T-cell (primary cell): ENCODE measurements at regions not wholly inside any gene's neighbourhood (a gene's known extent, or its start where the extent isn't known, plus 50 kb on each side); places are given as distances from the start of the nearest gene placed in this dataset.
"Not testable (repeated sequence)": the region's sequence is repeated elsewhere in the genome, so short reads cannot be mapped to it uniquely, and the experiment has no call there.

Experiments
- ATAC-seq, 4 experiments: fragments of 200-7000 bp in 3 of 4; fragments of 150-1000 bp in 1 of 4; cut with Tn5 transposase; replicated peaks in 1 of 4; 1 replicate in 3 of 4; 2 replicates in 1 of 4; pipeline ENCODE4 v1.10.0; 2021; ENCODE audit warnings: moderate library complexity in 3 of 4, mild to moderate bottlenecking in 2 of 4, moderate number of reproducible peaks in 1 of 4
- CTCF ChIA-PET, 2 donors: fragments of 300-600 bp; sonication (Branson Sonifier 250); formaldehyde crosslinking; loops; one replicate each; lab custom pipeline; 2022; ENCODE audit warnings: antibody characterized with exemption in 2 of 2; lab: Charles Lee
- POLR2A ChIA-PET, 2 donors: fragments of 300-600 bp; sonication (Branson Sonifier 250); formaldehyde crosslinking; loops; one replicate each; lab custom pipeline; 2022; ENCODE audit warnings: antibody characterized with exemption in 2 of 2; lab: Charles Lee
- DNase-seq, 35 experiments: peaks; one replicate each; pipeline versions ENCODE4 v3.0.0 to v3.0.0-alpha.2; 2013 to 2023
- H3K27ac ChIP-seq: one replicate; pipeline ENCODE4 v1.5.1; 2013; ENCODE audit warnings: low read length
- H3K27me3 ChIP-seq, 2 experiments: replicated peaks in 1 of 2; 1 replicate in 1 of 2; 2 replicates in 1 of 2; pipeline versions ENCODE4 v1.6.1 to v1.7.0; 2013; ENCODE audit warnings: low read length in 1 of 2, mixed read lengths in 1 of 2; ENCODE audit not compliant: control insufficient read depth in 2 of 2, insufficient read depth in 2 of 2; ENCODE audit errors: extremely low read depth in 1 of 2
- H3K36me3 ChIP-seq, 2 donors: 1 replicate in 1 of 2; 2 replicates in 1 of 2; pipeline versions ENCODE4 v1.6.1 to v1.7.0; 2013; ENCODE audit warnings: low read length in 1 of 2; ENCODE audit not compliant: control insufficient read depth in 2 of 2, insufficient read depth in 1 of 2; ENCODE audit errors: extremely low read depth in 1 of 2
- H3K4me1 ChIP-seq, 2 experiments: 1 replicate in 1 of 2; 2 replicates in 1 of 2; pipeline versions ENCODE4 v1.6.1 to v1.7.0; 2013; ENCODE audit warnings: low read length in 2 of 2, mixed read lengths in 1 of 2; ENCODE audit not compliant: insufficient read depth in 2 of 2, control insufficient read depth in 1 of 2; ENCODE audit errors: extremely low read depth in 1 of 2
- H3K4me3 ChIP-seq, 2 donors: 1 replicate in 1 of 2; 2 replicates in 1 of 2; pipeline versions ENCODE4 v1.5.1 to v1.7.0; 2013; ENCODE audit warnings: mild to moderate bottlenecking in 2 of 2, low read length in 1 of 2, moderate library complexity in 1 of 2; ENCODE audit not compliant: control insufficient read depth in 1 of 2; ENCODE audit errors: extremely low read depth in 1 of 2
- H3K9me3 ChIP-seq: 2 replicates; pipeline ENCODE4 v1.7.0; 2013
- H3K27ac Mint-ChIP-seq, 2 donors: one replicate each; pipeline ENCODE4 v1.8.0; 2020 to 2021; ENCODE audit warnings: mild to moderate bottlenecking in 2 of 2, mixed read lengths in 2 of 2
- H3K27me3 Mint-ChIP-seq, 2 donors: one replicate each; pipeline ENCODE4 v1.8.0; 2021 to 2022; ENCODE audit warnings: mixed read lengths in 2 of 2
- H3K36me3 Mint-ChIP-seq: one replicate; pipeline ENCODE4 v1.8.0; 2021; ENCODE audit warnings: mixed read lengths
- H3K4me1 Mint-ChIP-seq, 3 donors: one replicate each; pipeline ENCODE4 v1.8.0; 2020 to 2022; ENCODE audit warnings: mixed read lengths in 3 of 3, mild to moderate bottlenecking in 1 of 3
- H3K4me3 Mint-ChIP-seq, 3 donors: one replicate each; pipeline ENCODE4 v1.8.0; 2020 to 2022; ENCODE audit warnings: mild to moderate bottlenecking in 3 of 3, mixed read lengths in 3 of 3, moderate library complexity in 3 of 3
- H3K9me3 Mint-ChIP-seq, 3 donors: one replicate each; pipeline ENCODE4 v1.8.0; 2020 to 2022; ENCODE audit warnings: mixed read lengths in 3 of 3
- WGBS: methylation state at CpG from one replicate; pipeline ENCODE4 v1.1.5; 2013; ENCODE audit warnings: missing lambda C conversion rate; ENCODE audit not compliant: insufficient coverage; 5-methylcytosine and 5-hydroxymethylcytosine counted together

DNA sequence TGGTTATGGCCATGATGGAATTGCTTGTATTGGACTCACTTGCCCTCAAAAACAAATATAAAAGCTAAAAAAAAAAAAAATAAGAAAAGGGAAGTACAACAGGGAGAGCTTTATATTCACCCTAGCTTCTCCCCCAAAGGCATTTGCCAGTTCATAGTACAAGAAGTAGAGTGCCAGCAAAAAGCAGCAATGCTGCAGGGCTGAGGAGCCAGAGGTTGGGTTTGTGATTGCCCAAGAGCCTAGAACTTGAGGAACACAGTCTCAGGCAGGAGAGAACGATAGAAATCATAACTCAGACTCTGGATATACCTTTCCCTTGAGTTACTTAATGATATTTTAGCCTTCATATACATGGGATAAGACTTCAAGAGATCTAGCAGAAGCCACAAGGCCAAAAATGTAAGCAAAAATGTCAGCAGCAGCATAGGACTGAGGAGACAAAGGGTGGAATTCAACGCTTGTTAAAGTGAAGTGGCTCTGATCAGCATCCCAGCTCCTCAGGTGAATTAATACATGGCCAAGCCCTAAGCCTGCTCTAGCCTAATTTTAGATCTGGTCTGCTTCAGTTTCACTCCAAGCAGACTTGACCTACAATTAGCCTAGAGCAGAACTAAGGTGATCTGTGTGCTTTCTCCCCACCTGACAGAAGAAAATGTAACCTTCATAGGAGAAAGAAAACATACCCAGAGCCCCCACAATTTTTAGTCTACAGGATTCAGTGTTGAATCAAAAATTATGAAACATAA lies 172.8 kb upstream of the PLGLB1 start:
- POLR2A ChIA-PET, H3K4me1 Mint-ChIP-seq, CTCF ChIA-PET, H3K9me3 ChIP-seq, H3K4me1 ChIP-seq, H3K27ac ChIP-seq, H3K36me3 ChIP-seq, DNase-seq, H3K9me3 Mint-ChIP-seq, H3K27me3 Mint-ChIP-seq, H3K4me3 Mint-ChIP-seq, ATAC-seq, H3K27ac Mint-ChIP-seq, H3K27me3 ChIP-seq, H3K36me3 Mint-ChIP-seq, H3K4me3 ChIP-seq: not testable (repeated sequence)
- no CpG with 5 or more reads among the region's 2 CpGs for WGBS

DNA sequence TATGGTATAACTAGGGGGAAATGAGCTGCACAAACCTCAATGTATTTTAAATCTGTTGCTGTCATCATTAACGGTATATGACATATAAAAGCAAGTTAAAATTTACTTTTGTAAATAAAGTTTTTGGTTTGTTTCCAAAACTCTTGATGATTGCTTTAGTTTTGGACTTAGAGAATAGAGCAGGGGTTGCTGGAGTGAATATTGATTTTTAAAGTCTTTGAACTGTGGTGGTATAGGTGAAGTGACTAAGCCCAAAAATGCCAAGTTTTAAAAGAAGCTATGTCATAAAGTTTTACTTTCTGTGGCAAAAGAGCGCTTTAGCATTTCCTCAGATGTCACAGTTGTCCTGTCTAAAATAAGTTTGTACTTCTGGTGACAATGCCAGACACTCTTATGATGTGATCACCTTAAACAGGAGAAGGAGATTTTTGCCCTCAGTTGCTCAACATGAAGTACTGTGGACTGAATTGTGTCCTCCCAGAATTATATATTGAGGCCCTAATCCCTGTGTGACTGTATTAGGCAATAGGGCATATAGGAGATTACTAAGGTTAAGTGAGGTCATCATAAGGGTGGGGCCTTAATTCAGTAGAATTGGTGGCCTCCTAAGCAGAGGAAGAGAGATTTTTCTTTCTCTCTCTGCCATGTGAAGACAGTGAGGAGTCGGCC lies 175.2 kb upstream of the PLGLB1 start:
- ATAC-seq = not testable (repeated sequence)

DNA sequence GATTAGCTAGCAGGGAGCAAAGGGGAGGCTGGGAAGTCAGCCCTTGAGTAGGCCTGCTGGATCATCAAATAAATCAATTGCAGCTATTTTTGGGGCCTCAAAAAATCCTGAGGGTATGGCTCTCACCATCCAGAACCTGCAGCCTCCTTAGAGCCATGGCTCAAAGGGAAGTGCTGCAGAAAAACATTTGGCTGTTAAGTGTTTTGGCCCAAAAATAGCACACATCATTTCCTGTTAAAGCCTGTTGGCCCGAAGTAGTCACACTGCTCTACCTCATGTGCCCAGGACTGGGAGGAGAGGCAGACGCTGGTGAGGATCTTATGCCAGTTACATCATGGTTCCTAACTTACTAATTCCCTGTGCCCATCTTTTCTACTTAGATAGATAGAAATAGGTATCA lies 176.8 kb upstream of the PLGLB1 start:
- H3K4me3 ChIP-seq, H3K27ac Mint-ChIP-seq, H3K9me3 Mint-ChIP-seq, H3K4me3 Mint-ChIP-seq, H3K4me1 ChIP-seq, CTCF ChIA-PET, H3K27ac ChIP-seq, DNase-seq, H3K36me3 Mint-ChIP-seq, POLR2A ChIA-PET, H3K27me3 Mint-ChIP-seq, ATAC-seq, H3K9me3 ChIP-seq, H3K36me3 ChIP-seq, H3K4me1 Mint-ChIP-seq, H3K27me3 ChIP-seq: not testable (repeated sequence)
- no CpG with 5 or more reads among the region's 2 CpGs for WGBS

More for the DNA sequence above, 175.2 kb upstream of the PLGLB1 start:
- POLR2A ChIA-PET, H3K4me3 ChIP-seq, H3K4me1 ChIP-seq, H3K4me3 Mint-ChIP-seq, H3K27ac Mint-ChIP-seq, CTCF ChIA-PET, H3K36me3 Mint-ChIP-seq, H3K9me3 Mint-ChIP-seq, H3K27me3 ChIP-seq, DNase-seq, H3K27me3 Mint-ChIP-seq, H3K36me3 ChIP-seq, H3K9me3 ChIP-seq, H3K4me1 Mint-ChIP-seq, H3K27ac ChIP-seq: not testable (repeated sequence)
- WGBS = no CpG with 5 or more reads among the region's 3 CpGs

DNA sequence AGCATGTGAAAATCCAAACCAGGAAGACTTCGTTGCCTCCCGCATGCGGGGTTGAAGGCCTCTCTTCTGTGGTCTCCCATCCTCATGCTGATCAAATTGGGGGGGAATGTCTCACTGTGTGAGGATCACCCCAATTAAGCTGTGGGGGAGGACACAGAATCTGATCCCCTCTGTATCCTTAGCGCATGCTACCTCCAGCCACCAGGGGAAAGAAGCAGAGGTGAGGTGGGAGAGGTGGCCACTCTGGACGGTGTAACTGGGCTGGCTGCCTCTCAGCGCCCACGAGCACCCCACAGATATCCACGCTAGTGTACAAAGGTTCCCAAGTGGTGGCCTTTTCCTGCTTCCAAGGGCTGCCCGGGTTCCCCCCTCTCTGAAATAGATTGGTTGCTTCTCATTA lies 177.6 kb upstream of the PLGLB1 start:
- H3K4me3 ChIP-seq, H3K27ac Mint-ChIP-seq, H3K4me3 Mint-ChIP-seq, H3K36me3 Mint-ChIP-seq, CTCF ChIA-PET, POLR2A ChIA-PET, H3K4me1 ChIP-seq, H3K9me3 ChIP-seq, ATAC-seq, H3K27ac ChIP-seq, H3K27me3 Mint-ChIP-seq, H3K4me1 Mint-ChIP-seq, H3K27me3 ChIP-seq, H3K36me3 ChIP-seq, DNase-seq: not testable (repeated sequence)
- peaks cover 0 to 10% (median 0%) of the 10 kb centered on the region in 3 donors for H3K9me3 Mint-ChIP-seq
- WGBS = no CpG with 5 or more reads among the region's 9 CpGs

DNA sequence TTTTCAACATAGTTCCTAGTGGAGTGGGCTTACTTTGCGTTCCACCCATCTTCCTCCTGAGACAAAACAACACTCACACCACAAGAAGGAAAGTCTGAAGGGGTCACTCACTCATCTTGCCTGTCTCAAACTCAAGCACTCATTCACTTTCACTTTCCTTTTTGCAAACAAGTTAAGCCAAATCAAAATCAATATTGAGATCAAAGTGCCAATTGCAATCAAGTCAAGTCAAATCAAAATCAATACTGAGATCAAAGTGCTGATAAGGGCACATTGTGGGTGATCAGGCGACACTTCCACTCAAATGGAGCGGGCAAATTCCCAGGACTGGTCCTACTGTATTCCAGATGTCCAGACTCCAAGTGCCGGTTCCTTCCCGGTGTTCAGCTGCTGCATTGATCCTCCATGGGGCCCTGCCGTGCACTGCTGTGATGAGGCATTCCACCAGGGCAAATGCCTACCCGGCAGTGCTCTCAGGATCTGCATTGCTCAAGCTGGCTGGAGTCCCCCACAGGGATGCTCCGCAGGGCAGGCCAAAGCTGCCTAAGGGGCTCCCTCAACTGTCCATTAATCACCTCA lies 183.0 kb upstream of the PLGLB1 start:
- not testable (repeated sequence) for H3K27ac Mint-ChIP-seq, ATAC-seq

DNA sequence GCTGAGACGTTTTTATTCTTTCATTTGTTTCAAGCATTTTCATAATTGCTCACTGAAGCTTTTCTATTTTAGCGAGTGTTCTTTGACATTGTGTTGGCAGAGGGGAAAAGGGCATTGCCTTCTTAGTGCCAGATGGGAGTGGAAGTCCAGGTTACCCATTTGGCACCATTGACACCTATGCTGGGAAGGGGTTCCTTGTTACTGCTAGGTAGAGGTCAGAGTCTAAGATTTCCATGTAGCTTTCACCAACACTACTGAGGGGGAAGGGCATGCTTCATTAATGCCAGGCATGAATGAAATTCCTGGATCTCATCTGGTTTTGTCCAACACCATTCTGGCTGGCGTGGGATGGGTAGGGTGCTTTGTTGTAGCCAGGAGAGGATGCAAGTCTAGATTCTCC lies 191.3 kb upstream of the PLGLB1 start:
- H3K4me1 Mint-ChIP-seq, H3K9me3 ChIP-seq, H3K27ac Mint-ChIP-seq, H3K27ac ChIP-seq, H3K4me3 Mint-ChIP-seq, CTCF ChIA-PET, H3K4me1 ChIP-seq, DNase-seq, H3K9me3 Mint-ChIP-seq, H3K36me3 Mint-ChIP-seq, ATAC-seq, H3K27me3 Mint-ChIP-seq, H3K4me3 ChIP-seq, H3K36me3 ChIP-seq, POLR2A ChIA-PET, H3K27me3 ChIP-seq: not testable (repeated sequence)
- WGBS = no CpG with 5 or more reads among the region's 3 CpGs

More for the DNA sequence above, 183.0 kb upstream of the PLGLB1 start:
- H3K27me3 Mint-ChIP-seq, H3K4me1 ChIP-seq, H3K36me3 ChIP-seq, H3K4me1 Mint-ChIP-seq, CTCF ChIA-PET, H3K4me3 ChIP-seq, H3K9me3 ChIP-seq, H3K4me3 Mint-ChIP-seq, H3K36me3 Mint-ChIP-seq, POLR2A ChIA-PET, DNase-seq, H3K27ac ChIP-seq, H3K27me3 ChIP-seq: not testable (repeated sequence)
- WGBS = 63% methylated on average over 2 of the region's 8 CpGs
- H3K9me3 Mint-ChIP-seq = peaks cover 0 to 10% (median 0%) of the 10 kb centered on the region in 3 donors
